Neural cell (in vitro differentiated cells): ENCODE measurements at regions not wholly inside any gene's neighbourhood (a gene's known extent, or its start where the extent isn't known, plus 50 kb on each side); places are given as distances from the start of the nearest gene placed in this dataset.

ENCODE experiments used
- H2AFZ ChIP-seq: fragments of 200-600, 300-800 bp; sonication (generic), shearing (Covaris generic); 2 replicates; pipeline ENCODE4 v1.6.0; 2014; ENCODE audit warnings: low read depth, mild to moderate bottlenecking, antibody characterized with exemption, low read length, moderate library complexity
- H3F3A ChIP-seq: fragments of 200-600 bp; shearing (Covaris generic); 2 replicates; pipeline ENCODE4 v1.6.1; 2016; ENCODE audit warnings: mild to moderate bottlenecking, moderate library complexity, mixed read lengths, antibody characterized with exemption, low read length; ENCODE audit not compliant: insufficient read depth, poor library complexity, severe bottlenecking
- H3K27ac ChIP-seq: fragments of 200-600, 300-800 bp; sonication (generic), shearing (Covaris generic); 2 replicates; pipeline ENCODE4 v1.5.1; 2014; ENCODE audit warnings: mild to moderate bottlenecking, low read length, moderate library complexity
- H3K27me3 ChIP-seq: fragments of 300-800, 200-600 bp; sonication (generic), shearing (Covaris generic); 2 replicates; pipeline ENCODE4 v1.6.0; 2014; ENCODE audit warnings: mild to moderate bottlenecking, low read depth, low read length, moderate library complexity; ENCODE audit not compliant: insufficient read depth
- H3K36me3 ChIP-seq: fragments of 300-800, 200-600 bp; sonication (generic), shearing (Covaris generic); 2 replicates; pipeline ENCODE4 v1.5.1; 2014; ENCODE audit warnings: mild to moderate bottlenecking, antibody characterized with exemption, low read length, moderate library complexity; ENCODE audit not compliant: insufficient read depth
- H3K4me2 ChIP-seq: fragments of 300-800, 200-600 bp; sonication (generic), shearing (Covaris generic); 2 replicates; pipeline ENCODE4 v1.6.0; 2014; ENCODE audit warnings: mild to moderate bottlenecking, low read length
- H3K4me3 ChIP-seq: fragments of 300-800, 200-600 bp; sonication (generic), shearing (Covaris generic); 2 replicates; pipeline ENCODE4 v1.5.1; 2014; ENCODE audit warnings: mild to moderate bottlenecking, low read length, moderate library complexity
- H3K79me2 ChIP-seq: fragments of 200-600 bp; shearing (Covaris generic); replicated peaks from 2 replicates; pipeline ENCODE4 v1.6.0; 2014; ENCODE audit warnings: mild to moderate bottlenecking, low read length, moderate library complexity; ENCODE audit not compliant: insufficient read depth
- H3K9ac ChIP-seq: fragments of 300-800, 200-600 bp; sonication (generic), shearing (Covaris generic); 2 replicates; pipeline ENCODE4 v1.6.1; 2016; ENCODE audit warnings: mild to moderate bottlenecking, low read length, mixed read lengths
- H3K9me2 ChIP-seq: fragments of 200-600 bp; shearing (Covaris generic); 2 replicates; pipeline ENCODE4 v1.6.1; 2016; ENCODE audit warnings: mild to moderate bottlenecking, low read length, mixed read lengths; ENCODE audit not compliant: insufficient read depth
- H3K9me3 ChIP-seq: fragments of 200-600, 300-800 bp; sonication (generic), shearing (Covaris generic); 2 replicates; pipeline ENCODE4 v1.6.1; 2016; ENCODE audit warnings: mild to moderate bottlenecking, mixed run types, low read length, moderate library complexity, mixed read lengths
- H4K20me1 ChIP-seq: fragments of 200-600 bp; shearing (Covaris generic); 2 replicates; pipeline ENCODE4 v1.6.1; 2016; ENCODE audit warnings: mild to moderate bottlenecking, mixed run types; ENCODE audit not compliant: insufficient read depth
- CTCF ChIP-seq: fragments of 450-650 bp; IDR thresholded peaks from 2 replicates; pipeline ENCODE4 v1.5.1; 2014; ENCODE audit warnings: antibody characterized with exemption, mild to moderate bottlenecking, moderate library complexity; ENCODE audit not compliant: poor library complexity, severe bottlenecking
- EP300 ChIP-seq: fragments of 450-650 bp; conservative IDR thresholded peaks from 2 replicates; pipeline ENCODE4 v1.6.1; 2014; ENCODE audit warnings: antibody characterized with exemption, mild to moderate bottlenecking, moderate library complexity; ENCODE audit not compliant: poor library complexity, severe bottlenecking
- EZH2 ChIP-seq: fragments of 200-600, 300-800 bp; shearing (Covaris generic), sonication (generic); IDR thresholded peaks from 2 replicates; pipeline ENCODE4 v1.6.1; 2014; ENCODE audit warnings: antibody characterized with exemption, low read length, borderline replicate concordance, mild to moderate bottlenecking; ENCODE audit not compliant: insufficient read depth, poor library complexity, severe bottlenecking
- MXI1 ChIP-seq: fragments of 450-650 bp; conservative IDR thresholded peaks from 2 replicates; pipeline ENCODE4 v1.6.1; 2014; ENCODE audit warnings: antibody characterized with exemption, mild to moderate bottlenecking; ENCODE audit not compliant: poor library complexity, severe bottlenecking
- POLR2AphosphoS5 ChIP-seq: IDR thresholded peaks from 2 replicates; pipeline ENCODE4 v1.6.1; 2012
- RAD21 ChIP-seq: fragments of 450-650 bp; conservative IDR thresholded peaks from 2 replicates; pipeline ENCODE4 v1.6.1; 2014; ENCODE audit warnings: antibody characterized with exemption, mild to moderate bottlenecking, moderate library complexity
- REST ChIP-seq: IDR thresholded peaks from 2 replicates; pipeline ENCODE4 v1.6.1; 2012; ENCODE audit warnings: borderline replicate concordance
- SMC3 ChIP-seq: fragments of 450-650 bp; conservative IDR thresholded peaks from 2 replicates; pipeline ENCODE4 v1.6.1; 2014; ENCODE audit warnings: antibody characterized with exemption, mild to moderate bottlenecking, moderate library complexity; ENCODE audit not compliant: poor library complexity
- TAF1 ChIP-seq: IDR thresholded peaks from 2 replicates; pipeline ENCODE4 v1.6.1; 2012; ENCODE audit warnings: low read depth

DNA sequence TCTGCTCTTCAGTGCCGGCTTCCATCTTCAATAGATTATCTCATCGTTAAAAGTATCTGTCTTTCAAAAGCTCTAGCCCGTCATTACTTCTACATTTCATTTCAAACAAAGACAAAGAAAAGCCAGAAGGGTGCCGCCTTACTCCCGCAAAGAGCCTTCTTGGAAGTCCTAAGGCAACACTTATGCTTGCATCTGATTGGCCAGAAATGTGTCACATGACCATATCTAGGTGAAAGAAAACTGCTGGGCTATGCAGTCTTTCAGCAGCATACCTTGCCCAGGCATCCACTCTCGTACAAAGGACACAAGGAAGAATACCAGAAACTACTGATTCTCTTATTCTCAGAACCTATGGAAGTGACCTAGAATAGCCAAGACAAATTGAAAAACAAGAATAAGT lies 217.1 kb upstream of the SLC35G4 start:
- no peak overlapping the region for H3K4me2 ChIP-seq
- no peak for TF ChIP-seq TAF1
- TF ChIP-seq RAD21, result no peak
- no peak for TF ChIP-seq POLR2AphosphoS5
- no peak for TF ChIP-seq EZH2
- TF ChIP-seq CTCF, result no peak
- no peak for TF ChIP-seq EP300
- no peak for TF ChIP-seq MXI1
- TF ChIP-seq SMC3, result no peak
- no peak for TF ChIP-seq REST
- no peaks in the 10 kb centered on the region for H3K79me2 ChIP-seq
- H3K9me2 ChIP-seq, result no peaks in the 10 kb centered on the region
- H3K36me3 ChIP-seq, result no peaks in the 10 kb centered on the region
- no peak overlapping the region for H3K4me3 ChIP-seq
- no peaks in the 10 kb centered on the region for H3F3A ChIP-seq
- no peaks in the 10 kb centered on the region for H3K9me3 ChIP-seq
- H3K9ac ChIP-seq, result no peak overlapping the region
- no peak overlapping the region for H3K27ac ChIP-seq
- no peaks in the 10 kb centered on the region for H3K27me3 ChIP-seq
- H2AFZ ChIP-seq, result no peak overlapping the region
- no peaks in the 10 kb centered on the region for H4K20me1 ChIP-seq

- Histone ChIP-seq H3K79me2 (no peaks in the 10 kb centered on the region), H3K9me3 (no peaks in the 10 kb centered on the region), H4K20me1 (no peaks in the 10 kb centered on the region), H3K4me2 (no peak overlapping the region), H3K27ac (no peak overlapping the region), H2AFZ (no peak overlapping the region), H3K4me3 (no peak overlapping the region), H3K36me3 (no peaks in the 10 kb centered on the region), H3K9ac (no peak overlapping the region), H3K9me2 (no peaks in the 10 kb centered on the region), H3K27me3 (no peaks in the 10 kb centered on the region), H3F3A (no peaks in the 10 kb centered on the region)
- TF ChIP-seq TAF1 (no peak), CTCF (no peak), POLR2AphosphoS5 (no peak), EZH2 (no peak), SMC3 (no peak), EP300 (no peak), REST (no peak), RAD21 (no peak), MXI1 (no peak)
Measured at GRCh38 chr18:11391661-11392060, 217.7 kb upstream of the SLC35G4 start.
